HG02840 (cell line): ENCODE measurements at regions not wholly inside any gene's neighbourhood (a gene's known extent, or its start where the extent isn't known, plus 50 kb on each side); places are given as distances from the start of the nearest gene placed in this dataset.

ENCODE experiments used
- ATAC-seq: cut with Tn5 transposase; IDR thresholded peaks from one replicate; pipeline ENCODE4 v1.9.1; 2021; ENCODE audit warnings: mild to moderate bottlenecking, moderate library complexity, moderate number of reproducible peaks; ENCODE audit not compliant: unreplicated experiment, low FRiP score

GRCh38 chr2:186274936-186275575 is 211.0 kb upstream of the ZC3H15 start:
- ATAC-seq, result no peak

GRCh38 chr2:186276909-186277308 is 209.2 kb upstream of the ZC3H15 start:
- no peak for ATAC-seq

DNA sequence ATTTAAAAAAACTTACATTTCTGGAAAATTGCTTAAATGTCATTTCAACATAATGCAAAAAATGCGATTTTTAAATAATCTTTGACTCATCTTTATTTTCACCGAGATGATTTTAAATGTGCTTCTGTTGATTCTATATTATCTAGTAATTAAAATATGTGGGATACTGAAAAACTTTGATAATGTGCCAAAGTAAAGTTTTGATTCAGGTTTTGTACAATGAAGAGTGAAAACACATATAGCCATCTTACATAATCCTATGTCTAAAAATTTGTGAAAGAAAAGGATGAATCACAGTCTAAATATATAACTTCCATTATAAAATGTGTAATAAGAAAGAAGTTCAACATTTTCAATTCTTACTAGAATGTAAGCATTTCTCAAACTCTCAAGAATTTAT is 204.3 kb upstream of the ZC3H15 start:
- ATAC-seq, result no peak

DNA sequence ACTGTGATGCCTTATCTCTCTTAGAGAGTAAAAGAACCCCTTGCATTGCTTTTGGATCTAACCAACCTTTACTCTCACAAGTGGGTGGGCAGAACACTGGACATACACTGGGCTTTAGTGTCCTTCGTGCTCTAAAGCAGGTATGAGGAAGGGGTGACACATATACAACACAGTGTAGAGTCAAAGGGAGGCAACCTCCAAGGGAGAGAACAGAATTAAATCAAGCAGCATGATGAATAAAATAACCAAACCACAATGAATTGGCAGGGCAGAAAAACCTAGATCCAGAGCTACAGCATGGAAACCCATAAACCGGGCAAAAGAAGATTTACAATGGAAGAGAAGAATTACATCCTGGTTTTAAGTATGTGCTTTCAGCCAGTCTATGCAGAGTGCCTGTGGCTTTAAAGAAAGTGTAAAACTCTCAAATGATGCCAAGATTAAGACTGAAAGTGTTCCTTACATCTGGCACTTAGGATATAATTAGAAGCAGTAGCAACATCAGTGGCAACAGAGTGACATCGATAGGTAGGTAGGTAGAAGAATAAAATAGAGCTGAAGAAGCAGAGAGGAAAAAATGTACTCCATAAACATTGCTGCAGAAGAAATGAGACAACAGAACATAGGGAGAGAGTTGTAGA is 191.7 kb upstream of the ZC3H15 start:
- no peak for ATAC-seq

GRCh38 chr2:186299610-186300009 is 186.4 kb upstream of the ZC3H15 start:
- no peak for ATAC-seq

DNA sequence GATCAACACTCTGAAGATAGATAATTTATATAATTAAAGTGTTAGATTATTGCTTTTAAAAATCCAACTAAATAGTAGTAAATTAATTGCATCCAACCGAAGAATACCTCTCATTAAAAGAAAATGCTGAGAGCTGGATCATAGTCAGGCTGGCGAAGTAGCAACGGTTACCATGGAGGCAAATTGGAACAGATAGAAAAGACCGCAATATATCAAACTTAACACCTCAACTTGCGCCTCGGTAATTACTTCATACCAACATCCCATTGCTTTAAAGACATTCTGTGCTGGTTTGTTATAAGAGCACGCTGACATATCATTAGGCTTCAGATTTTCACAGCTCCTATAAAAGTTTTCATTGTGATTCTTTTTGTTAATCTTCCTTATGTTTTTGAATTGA is 183.8 kb upstream of the ZC3H15 start:
- no peak for ATAC-seq

DNA sequence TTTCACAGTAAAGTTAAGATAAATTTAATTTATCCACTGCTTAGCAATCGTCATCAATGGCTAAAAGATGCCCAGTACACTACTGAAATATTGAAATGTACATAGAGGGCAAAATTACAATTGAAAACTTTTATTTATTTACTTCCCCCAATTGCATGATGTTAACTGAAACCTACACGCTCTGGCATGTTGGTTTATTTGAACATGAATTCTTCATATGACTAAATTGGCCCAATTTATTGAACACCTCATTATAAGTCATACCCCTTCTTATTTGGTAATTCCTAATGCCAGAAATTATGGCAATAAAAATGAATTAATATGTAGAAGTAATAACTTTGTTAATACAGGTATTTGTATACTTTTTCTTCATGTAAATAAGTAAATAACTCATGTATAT is 183.0 kb upstream of the ZC3H15 start:
- no peak for ATAC-seq

- ATAC-seq, result no peak
Observed at GRCh38 chr2:186304064-186304463, 182.0 kb upstream of the ZC3H15 start.

GRCh38 chr2:186306754-186307153 is 179.3 kb upstream of the ZC3H15 start:
- ATAC-seq, result no peak

- ATAC-seq, result no peak
Observed at GRCh38 chr2:186307871-186308270, 178.2 kb upstream of the ZC3H15 start.

- no peak for ATAC-seq
Observed at GRCh38 chr2:186308347-186308746, 177.7 kb upstream of the ZC3H15 start.

- no peak for ATAC-seq
Observed at GRCh38 chr2:186309901-186310300, 176.2 kb upstream of the ZC3H15 start.

- no peak for ATAC-seq
Observed at GRCh38 chr2:186319105-186319504, 167.0 kb upstream of the ZC3H15 start.

DNA sequence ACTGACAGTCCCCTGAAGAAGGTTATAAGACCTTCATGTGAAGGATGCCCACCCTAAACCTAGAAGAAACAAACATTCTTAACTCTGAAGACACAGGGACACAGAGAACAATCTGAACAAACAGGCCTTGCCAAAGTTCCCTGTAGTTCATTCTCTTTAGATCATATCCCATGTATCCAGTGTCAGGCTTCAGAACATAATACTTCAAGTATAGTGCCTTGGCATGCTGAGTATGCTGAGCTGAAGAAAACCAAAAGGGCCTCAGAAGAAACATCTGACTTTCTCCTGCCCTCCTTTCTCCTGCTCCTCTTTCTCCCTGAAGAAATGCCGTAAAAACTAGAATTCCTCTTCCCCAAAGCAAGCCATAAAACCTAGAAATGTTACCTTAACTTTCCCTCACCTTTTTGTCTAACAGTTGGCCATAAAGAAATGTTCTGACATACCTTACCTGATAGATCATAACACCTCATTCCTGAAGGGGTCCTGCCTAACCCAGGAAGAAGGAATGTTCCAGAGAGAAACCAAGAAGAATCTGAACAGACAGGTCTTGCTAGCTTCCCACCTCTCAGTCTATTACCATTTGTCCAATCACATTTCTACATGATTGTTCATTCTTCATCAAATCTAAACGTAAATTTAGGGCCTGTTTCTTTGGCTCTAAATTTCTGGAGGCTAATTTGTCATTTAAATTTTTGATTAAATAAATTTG is 160.1 kb upstream of the ZC3H15 start:
- no peak for ATAC-seq

DNA sequence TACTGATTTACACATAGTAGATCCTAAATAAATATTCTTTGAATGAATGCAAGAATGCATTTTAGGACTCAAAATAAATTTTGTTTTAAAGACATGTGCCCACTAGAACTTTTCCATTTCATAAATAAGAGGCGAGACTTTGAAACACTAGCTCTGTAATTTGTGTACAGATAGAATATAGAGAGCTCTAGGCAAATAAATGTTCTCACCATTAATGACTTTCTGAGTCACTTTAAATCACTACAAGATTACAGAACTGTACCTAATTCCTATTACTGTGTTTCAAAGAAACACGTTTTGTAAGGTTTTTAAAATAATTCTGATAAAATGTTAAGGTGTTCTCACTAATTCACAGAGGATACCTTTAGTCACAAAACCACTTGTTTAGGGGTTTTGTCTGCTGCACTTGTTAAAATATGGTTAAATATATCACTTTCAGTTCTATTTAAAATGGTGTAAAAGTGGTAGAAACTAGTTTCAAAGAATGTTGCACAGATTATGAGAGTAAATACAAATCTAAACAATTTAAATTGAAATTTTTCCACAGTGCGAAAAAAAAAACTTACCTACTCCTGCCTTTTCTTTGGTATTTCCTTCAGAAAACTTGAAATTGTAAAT is 158.7 kb upstream of the ZC3H15 start:
- ATAC-seq, result no peak

DNA sequence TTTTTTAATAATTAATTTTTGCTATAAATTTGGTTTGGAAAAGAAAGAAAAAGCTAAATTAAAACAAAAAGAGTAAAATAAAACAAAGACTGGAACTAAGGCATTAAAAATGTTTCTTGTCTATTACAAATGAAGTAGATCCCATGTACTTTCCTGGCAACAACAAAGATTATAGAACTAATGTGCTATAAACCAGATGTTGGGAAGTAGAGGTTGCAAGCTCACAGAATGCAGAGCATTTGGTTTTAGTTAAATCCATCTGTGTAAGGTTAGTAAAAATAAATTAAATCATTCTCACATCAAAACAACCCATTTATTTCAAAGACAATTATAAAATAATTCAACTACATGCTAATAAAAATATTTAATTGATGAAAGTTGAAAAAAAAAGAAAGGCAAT is 157.2 kb upstream of the ZC3H15 start:
- ATAC-seq, result no peak

DNA sequence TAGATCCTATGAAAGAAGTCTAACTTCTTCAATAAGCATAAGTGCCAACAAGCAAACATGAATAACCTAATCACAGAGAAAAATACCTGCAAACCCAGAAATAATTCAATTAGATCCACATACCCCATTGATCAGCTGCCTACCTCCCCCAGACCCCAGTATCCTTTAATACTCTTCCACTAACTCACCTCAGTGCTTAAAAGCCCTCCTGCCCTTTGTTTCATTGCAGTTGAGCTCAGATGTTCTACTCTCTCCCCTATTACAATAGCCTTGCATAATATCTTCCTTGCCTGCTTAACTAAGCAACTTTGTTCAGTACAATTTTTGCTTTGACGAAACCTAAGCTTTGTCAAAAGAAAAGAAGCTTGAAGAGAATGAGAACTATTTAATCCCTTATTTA is 156.0 kb upstream of the ZC3H15 start:
- ATAC-seq, result no peak

DNA sequence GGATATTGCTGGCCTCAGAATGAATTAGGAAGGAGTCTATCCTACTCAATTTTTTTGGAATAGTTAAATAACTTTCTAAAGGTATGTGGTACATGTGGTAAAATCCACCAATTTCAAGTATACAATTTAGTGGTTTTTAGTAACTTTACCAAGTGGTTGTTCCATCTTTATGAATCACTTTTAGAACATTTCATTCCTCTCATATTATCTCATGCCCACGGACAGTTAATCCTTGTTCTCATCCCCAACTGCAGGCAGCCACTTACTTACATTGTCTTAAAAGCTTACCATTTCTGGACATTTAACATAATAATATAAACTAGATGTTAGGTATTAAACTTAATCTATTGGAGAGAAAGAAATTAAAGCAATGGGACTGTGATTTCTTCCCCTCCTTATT is 146.3 kb upstream of the ZC3H15 start:
- no peak for ATAC-seq

GRCh38 chr2:186342029-186342428 is 144.0 kb upstream of the ZC3H15 start:
- no peak for ATAC-seq

GRCh38 chr2:186345745-186346144 is 140.3 kb upstream of the ZC3H15 start:
- ATAC-seq, result no peak

GRCh38 chr2:186346216-186346615 is 139.8 kb upstream of the ZC3H15 start:
- ATAC-seq, result no peak
